ENCODE measurements at regions not wholly inside any gene's neighbourhood (a gene's known extent, or its start where the extent isn't known, plus 50 kb on each side); places are given as distances from the start of the nearest gene placed in this dataset.

GRCh38 chr4:130021706-130022105 is 925.8 kb downstream of the C4orf33 start:
- DNase-seq = no peak
- Histone ChIP-seq H3K4me3 (ENCODE audit: low read depth, low read length) (no peak overlapping the region), H3K27ac (no peak overlapping the region), H3K36me3 (replicated peaks) (no peaks in the 10 kb centered on the region), H3K27me3 (replicated peaks) (no peaks in the 10 kb centered on the region)
- in situ Hi-C loops (cut with HindIII; ENCODE audit: low pct_ligation_motif_present, low sequenced_read_pairs) = no loop called here
- TF ChIP-seq CTCF (IDR thresholded peaks at IDR 0.05; ENCODE audit: low read depth, low read length, missing control alignments) = no peak

GRCh38 chr4:130023088-130023487 is 927.1 kb downstream of the C4orf33 start:
- TF ChIP-seq CTCF (IDR thresholded peaks at IDR 0.05; ENCODE audit: low read depth, low read length, missing control alignments) = no peak
- Histone ChIP-seq H3K27me3 (replicated peaks) (no peaks in the 10 kb centered on the region), H3K36me3 (replicated peaks) (no peaks in the 10 kb centered on the region), H3K27ac (no peak overlapping the region), H3K4me3 (ENCODE audit: low read depth, low read length) (no peak overlapping the region)
- no peak for DNase-seq
- in situ Hi-C loops (cut with HindIII; ENCODE audit: low pct_ligation_motif_present, low sequenced_read_pairs) = no loop called here

GRCh38 chr4:130025701-130026100 is 929.7 kb downstream of the C4orf33 start:
- no peaks in the 10 kb centered on the region for H3K36me3 ChIP-seq (replicated peaks)
- in situ Hi-C loops (cut with HindIII; ENCODE audit: low pct_ligation_motif_present, low sequenced_read_pairs) = no loop called here
- no peak for DNase-seq
- TF ChIP-seq CTCF (IDR thresholded peaks at IDR 0.05; ENCODE audit: low read depth, low read length, missing control alignments) = no peak
- no peaks in the 10 kb centered on the region for H3K27me3 ChIP-seq (replicated peaks)
- H3K4me3 ChIP-seq (ENCODE audit: low read depth, low read length) = no peak overlapping the region
- H3K27ac ChIP-seq = no peak overlapping the region

- Histone ChIP-seq H3K27me3 (replicated peaks) (no peaks in the 10 kb centered on the region), H3K36me3 (replicated peaks) (no peaks in the 10 kb centered on the region), H3K4me3 (ENCODE audit: low read depth, low read length) (no peak overlapping the region), H3K27ac (no peak overlapping the region)
- TF ChIP-seq CTCF (IDR thresholded peaks at IDR 0.05; ENCODE audit: low read depth, low read length, missing control alignments) = no peak
- in situ Hi-C loops (cut with HindIII; ENCODE audit: low pct_ligation_motif_present, low sequenced_read_pairs) = no loop called here
- DNase-seq = no peak
These were observed 930.2 kb downstream of the C4orf33 start for GRCh38 chr4:130026185-130026584.

GRCh38 chr4:130027973-130028372 is 932.0 kb downstream of the C4orf33 start:
- Histone ChIP-seq H3K4me3 (ENCODE audit: low read depth, low read length) (no peak overlapping the region), H3K27ac (no peak overlapping the region), H3K27me3 (replicated peaks) (no peaks in the 10 kb centered on the region), H3K36me3 (replicated peaks) (no peaks in the 10 kb centered on the region)
- DNase-seq = no peak
- no peak for TF ChIP-seq CTCF (IDR thresholded peaks at IDR 0.05; ENCODE audit: low read depth, low read length, missing control alignments)
- in situ Hi-C loops (cut with HindIII; ENCODE audit: low pct_ligation_motif_present, low sequenced_read_pairs) = no loop called here

- Histone ChIP-seq H3K27me3 (replicated peaks) (no peaks in the 10 kb centered on the region), H3K36me3 (replicated peaks) (no peaks in the 10 kb centered on the region), H3K4me3 (ENCODE audit: low read depth, low read length) (no peak overlapping the region), H3K27ac (no peak overlapping the region)
- DNase-seq = no peak
- in situ Hi-C loops (cut with HindIII; ENCODE audit: low pct_ligation_motif_present, low sequenced_read_pairs) = no loop called here
- no peak for TF ChIP-seq CTCF (IDR thresholded peaks at IDR 0.05; ENCODE audit: low read depth, low read length, missing control alignments)
These were observed 932.6 kb downstream of the C4orf33 start for GRCh38 chr4:130028552-130028951.

All from brain microvascular endothelial cell (primary cell).